IMR-90 (cell line): ENCODE measurements at regions not wholly inside any gene's neighbourhood (a gene's known extent, or its start where the extent isn't known, plus 50 kb on each side); places are given as distances from the start of the nearest gene placed in this dataset.
"Not testable (repeated sequence)": the region's sequence is repeated elsewhere in the genome, so short reads cannot be mapped to it uniquely, and the experiment has no call there.

Experiments
- ATAC-seq: fragments of 200-7000 bp; cut with Tn5 transposase; 2 replicates; pipeline ENCODE4 v1.9.1; 2020; ENCODE audit warnings: low read depth, mild to moderate bottlenecking, moderate library complexity
- BruUV-seq: library from RNA; stranded (reverse); fragments of 400-500 nt; replicated peaks from 2 replicates; lab custom pipeline; 2021; lab: Mats Ljungman, UMichigan
- CTCF ChIA-PET: fragments of 300-600 bp; formaldehyde crosslinking; extraction: SDS; loops from one replicate; lab custom pipeline; 2021; ENCODE audit warnings: antibody characterized with exemption; lab: Yijun Ruan, JAX
- POLR2A ChIA-PET: fragments of 300-600 bp; sonication (Branson Sonifier 250); formaldehyde crosslinking; loops from one replicate; lab custom pipeline; 2022; ENCODE audit warnings: antibody characterized with exemption; ENCODE audit not compliant: unreplicated experiment; lab: Charles Lee
- DNase-seq: peaks from one replicate; pipeline ENCODE4 v3.0.0; 2013
- H2AFZ ChIP-seq: replicated peaks from 2 replicates; pipeline ENCODE3; 2013; ENCODE audit warnings: low read length, mild to moderate bottlenecking; ENCODE audit not compliant: poor library complexity
- H2AK5ac ChIP-seq: 2 replicates; pipeline ENCODE4 v1.6.1; 2013; ENCODE audit warnings: low read depth, low read length, inconsistent platforms
- H2AK9ac ChIP-seq: replicated peaks from 2 replicates; pipeline ENCODE3; 2013; ENCODE audit warnings: mild to moderate bottlenecking, low read depth, low read length, moderate library complexity; ENCODE audit not compliant: poor library complexity
- H2BK120ac ChIP-seq: 2 replicates; pipeline ENCODE4 v1.6.1; 2013; ENCODE audit warnings: low read depth, low read length, inconsistent platforms
- H2BK15ac ChIP-seq: 3 replicates; pipeline ENCODE4 v1.6.1; 2013; ENCODE audit warnings: low read depth, low read length, inconsistent platforms
- H2BK20ac ChIP-seq: 2 replicates; pipeline ENCODE4 v1.6.1; 2013; ENCODE audit warnings: low read depth, mild to moderate bottlenecking, inconsistent platforms, low read length, moderate library complexity
- H2BK5ac ChIP-seq: 2 replicates; pipeline ENCODE4 v1.6.1; 2013; ENCODE audit warnings: mild to moderate bottlenecking, low read depth, low read length, inconsistent platforms; ENCODE audit not compliant: poor library complexity, severe bottlenecking
- H3K14ac ChIP-seq: replicated peaks from 2 replicates; pipeline ENCODE4 v1.6.1; 2013; ENCODE audit warnings: low read depth, low read length, inconsistent platforms
- H3K18ac ChIP-seq: 2 replicates; pipeline ENCODE4 v1.6.1; 2013; ENCODE audit warnings: low read depth, low read length, control low read depth
- H3K23ac ChIP-seq: 2 replicates; pipeline ENCODE4 v1.6.1; 2013; ENCODE audit warnings: low read depth, low read length, inconsistent platforms
- H3K27ac ChIP-seq: 2 replicates; pipeline ENCODE4 v1.5.1; 2013; ENCODE audit warnings: mild to moderate bottlenecking, control low read depth, low read length; ENCODE audit not compliant: insufficient read depth
- H3K27me3 ChIP-seq: 2 replicates; pipeline ENCODE4 v1.6.1; 2013; ENCODE audit warnings: low read length; ENCODE audit not compliant: control insufficient read depth, insufficient read depth
- H3K36me3 ChIP-seq: 2 replicates; pipeline ENCODE4 v1.6.1; 2013; ENCODE audit warnings: low read length, mixed read lengths; ENCODE audit not compliant: control insufficient read depth, insufficient read depth
- H3K4ac ChIP-seq: 2 replicates; pipeline ENCODE4 v1.6.1; 2013; ENCODE audit warnings: low read depth, low read length, inconsistent platforms
- H3K4me1 ChIP-seq: 2 replicates; pipeline ENCODE4 v1.6.1; 2013; ENCODE audit warnings: low read length, mixed read lengths; ENCODE audit not compliant: control insufficient read depth, insufficient read depth
- H3K4me2 ChIP-seq: 2 replicates; pipeline ENCODE4 v1.6.1; 2013; ENCODE audit warnings: low read depth, mild to moderate bottlenecking, control low read depth, low read length, moderate library complexity
- H3K4me3 ChIP-seq: 2 replicates; pipeline ENCODE4 v1.5.1; 2013; ENCODE audit warnings: low read depth, mild to moderate bottlenecking, control low read depth, low read length, moderate library complexity; ENCODE audit not compliant: insufficient read depth
- H3K56ac ChIP-seq: 2 replicates; pipeline ENCODE4 v1.6.1; 2013; ENCODE audit warnings: low read length, inconsistent platforms; ENCODE audit not compliant: insufficient read depth; ENCODE audit errors: extremely low read depth
- H3K79me1 ChIP-seq, 2 experiments: 2 replicates each; pipeline ENCODE4 v1.6.1; 2013; ENCODE audit warnings: low read length in 2 of 2, inconsistent platforms in 1 of 2, low read depth in 1 of 2
- H3K9ac ChIP-seq: 2 replicates; pipeline ENCODE4 v1.6.1; 2013; ENCODE audit warnings: low read depth, low read length, control low read depth
- H3K9me1 ChIP-seq: 2 replicates; pipeline ENCODE4 v1.6.1; 2013; ENCODE audit warnings: low read length, inconsistent platforms; ENCODE audit not compliant: insufficient read depth
- H3K9me3 ChIP-seq: 2 replicates; pipeline ENCODE4 v1.6.1; 2013; ENCODE audit warnings: low read length; ENCODE audit not compliant: control insufficient read depth, insufficient read depth
- H4K20me1 ChIP-seq: 2 replicates; pipeline ENCODE4 v1.6.1; 2013; ENCODE audit warnings: low read length, inconsistent platforms; ENCODE audit not compliant: insufficient read depth
- H4K5ac ChIP-seq: 2 replicates; pipeline ENCODE4 v1.6.1; 2013; ENCODE audit warnings: mild to moderate bottlenecking, low read depth, low read length, control low read depth
- H4K8ac ChIP-seq, 2 experiments: 2 replicates each; pipeline ENCODE4 v1.6.1; 2013; ENCODE audit warnings: low read depth in 2 of 2, low read length in 2 of 2, control low read depth in 1 of 2, inconsistent platforms in 1 of 2
- H4K91ac ChIP-seq: 2 replicates; pipeline ENCODE4 v1.6.1; 2013; ENCODE audit warnings: low read depth, low read length, inconsistent platforms; ENCODE audit not compliant: insufficient read depth
- CTCF ChIP-seq: conservative IDR thresholded peaks from 2 replicates; pipeline ENCODE4 v1.5.1; 2012; ENCODE audit warnings: mild to moderate bottlenecking, low read depth, low read length, improper control_type of control experiment
- MAZ ChIP-seq: IDR thresholded peaks from 2 replicates; pipeline ENCODE4 v1.6.1; 2012; ENCODE audit warnings: low read depth, mild to moderate bottlenecking, low read length, improper control_type of control experiment, moderate library complexity, borderline replicate concordance
- NFE2L2 ChIP-seq: fragments of 150-350 bp; IDR thresholded peaks from 2 replicates; pipeline ENCODE4 v1.6.1; 2016; ENCODE audit warnings: low read depth, mild to moderate bottlenecking, low read length
- POLR2A ChIP-seq: IDR thresholded peaks from 2 replicates; pipeline ENCODE4 v1.6.1; 2012; ENCODE audit warnings: mild to moderate bottlenecking, low read depth, low read length
- RAD21 ChIP-seq: IDR thresholded peaks from 2 replicates; pipeline ENCODE4 v1.6.1; 2012; ENCODE audit warnings: low read length, improper control_type of control experiment
- SMC3 ChIP-seq: fragments of 150-350 bp; IDR thresholded peaks from 2 replicates; pipeline ENCODE4 v1.6.1; 2016; ENCODE audit warnings: low read depth, mild to moderate bottlenecking, antibody characterized with exemption, low read length, moderate library complexity
- USF2 ChIP-seq: fragments of 150-350 bp; IDR thresholded peaks from 2 replicates; pipeline ENCODE4 v1.6.1; 2017; ENCODE audit warnings: mild to moderate bottlenecking, antibody characterized with exemption, low read length, low read depth
- WGBS, 2 experiments: methylation state at CpG; one replicate each; pipeline versions ENCODE4 v1.1.5 to v1.1.7; 2013; ENCODE audit warnings: missing lambda C conversion rate in 2 of 2; ENCODE audit not compliant: insufficient read length in 1 of 2; ENCODE audit errors: extremely low coverage in 2 of 2; 5-methylcytosine and 5-hydroxymethylcytosine counted together
- dilution Hi-C: fragments of 300-500 bp; cut with HindIII; formaldehyde crosslinking; loops from one replicate; pipeline ENCODE4 v1.14.3; 2018; ENCODE audit warnings: low sequenced_read_pairs; ENCODE audit not compliant: unreplicated experiment
- in situ Hi-C: fragments of 300-500 bp; cut with MboI; formaldehyde crosslinking; loops from 3 replicates; pipeline ENCODE4 v1.14.3; 2019; ENCODE audit warnings: low sequenced_read_pairs, inconsistent platforms, mixed read lengths
- intact Hi-C: fragments of 100-400 bp; cut with micrococcal nuclease; formaldehyde crosslinking; loops from 2 replicates; pipeline ENCODE4 v1.10.0; 2022

- no TSS peak for BruUV-seq
- ChIA-PET CTCF (no interaction called here), POLR2A (interaction anchor here (0.5 kb wide), 1 partner anchor 72 kb away, joined by 12 read pairs; no protein-coding TSS in a partner anchor)
- TF ChIP-seq MAZ (no peak), SMC3 (no peak), RAD21 (no peak), USF2 (no peak), CTCF (no peak), POLR2A (no peak), NFE2L2 (no peak)
- in situ Hi-C loops = no loop called here
- no peaks in the 10 kb centered on the region for H4K20me1 ChIP-seq
- H2BK15ac ChIP-seq = no peak overlapping the region
- no peak overlapping the region for H3K18ac ChIP-seq
- H3K36me3 ChIP-seq = no peaks in the 10 kb centered on the region
- no peaks in the 10 kb centered on the region for H3K9me1 ChIP-seq
- no peak overlapping the region for H3K23ac ChIP-seq
- H3K4ac ChIP-seq = no peak overlapping the region
- intact Hi-C loops = no loop called here
- no peak overlapping the region for H3K4me2 ChIP-seq
- no peaks in the 10 kb centered on the region for H3K9me3 ChIP-seq
- H3K79me1 ChIP-seq = no peaks in the 10 kb centered on the region
- H4K91ac ChIP-seq = no peak overlapping the region
- ATAC-seq = no peak
- no peak overlapping the region for H3K9ac ChIP-seq
- dilution Hi-C loops = no loop called here
- no peak for DNase-seq
- no CpG with 5 or more reads among the region's 1 CpG for WGBS, 2 experiments
- H2AFZ ChIP-seq = no peak overlapping the region
- H3K4me3 ChIP-seq = no peak overlapping the region
- no peak overlapping the region for H2AK5ac ChIP-seq
- no peak overlapping the region for H3K27ac ChIP-seq
- H4K5ac ChIP-seq = no peak overlapping the region
- H2AK9ac ChIP-seq = no peak overlapping the region
- no peak overlapping the region for H3K14ac ChIP-seq
- H4K8ac ChIP-seq = no peak overlapping the region
- no peak overlapping the region for H2BK20ac ChIP-seq
- no peak overlapping the region for H3K56ac ChIP-seq
- H3K27me3 ChIP-seq = no peaks in the 10 kb centered on the region; the same call in 1 of the 2 replicates
- no peaks in the 10 kb centered on the region for H3K4me1 ChIP-seq
- no peak overlapping the region for H2BK120ac ChIP-seq
- no peak overlapping the region for H2BK5ac ChIP-seq
These were observed 74.7 kb upstream of the DAPK1 start for GRCh38 chr9:87422999-87423398.

- no CpG with 5 or more reads among the region's 4 CpGs for WGBS, 2 experiments
- H2BK5ac ChIP-seq, H2BK20ac ChIP-seq, H3K9me1 ChIP-seq, H3K4me3 ChIP-seq, H3K4ac ChIP-seq, H3K9me3 ChIP-seq, H4K91ac ChIP-seq, H4K20me1 ChIP-seq, dilution Hi-C loops, H2AK9ac ChIP-seq, H3K14ac ChIP-seq, CTCF ChIA-PET, H2AK5ac ChIP-seq, H2BK15ac ChIP-seq, BruUV-seq, H3K4me1 ChIP-seq, H3K18ac ChIP-seq, H2BK120ac ChIP-seq, H4K5ac ChIP-seq, DNase-seq, H4K8ac ChIP-seq, H3K23ac ChIP-seq, H3K27me3 ChIP-seq, ATAC-seq, H3K27ac ChIP-seq, H3K56ac ChIP-seq, H3K9ac ChIP-seq, H3K79me1 ChIP-seq, POLR2A ChIA-PET, H3K36me3 ChIP-seq, H3K4me2 ChIP-seq, intact Hi-C loops, in situ Hi-C loops, H2AFZ ChIP-seq: not testable (repeated sequence)
These were observed 73.8 kb upstream of the DAPK1 start for GRCh38 chr9:87423885-87424284.
